SK-N-SH treated with all-trans-retinoic acid at 6 μM for 48 hours (cell line): ENCODE measurements at regions not wholly inside any gene's neighbourhood (a gene's known extent, or its start where the extent isn't known, plus 50 kb on each side); places are given as distances from the start of the nearest gene placed in this dataset.

ENCODE experiments used
- ATAC-seq: fragments of 200-7000 bp; cut with Tn5 transposase; 3 replicates; pipeline ENCODE4 v1.9.1; 2020; ENCODE audit warnings: mild to moderate bottlenecking, moderate library complexity
- ARNTL ChIP-seq: fragments of 450-650 bp; formaldehyde crosslinking; IDR thresholded peaks from 2 replicates; pipeline ENCODE4 v1.5.0; 2020; ENCODE audit warnings: low read depth, mild to moderate bottlenecking, moderate library complexity, borderline replicate concordance
- BACH2 ChIP-seq: fragments of 250-450 bp; sonication (Bioruptor Pico); IDR thresholded peaks from 2 replicates; pipeline ENCODE4 v1.9.0; 2021; ENCODE audit warnings: mild to moderate bottlenecking, borderline replicate concordance
- CSDC2 ChIP-seq: fragments of 250-450 bp; sonication (Bioruptor Pico); IDR thresholded peaks from 2 replicates; pipeline ENCODE4 v1.5.0; 2020; ENCODE audit warnings: mild to moderate bottlenecking, moderate library complexity
- GLIS3 ChIP-seq: fragments of 250-450 bp; sonication (Bioruptor Pico); IDR thresholded peaks from 2 replicates; pipeline ENCODE4 v1.5.0; 2020; ENCODE audit warnings: mild to moderate bottlenecking, moderate library complexity
- ISL1 ChIP-seq: fragments of 250-450 bp; sonication (Bioruptor Pico); IDR thresholded peaks from 2 replicates; pipeline ENCODE4 v2.1.2; 2022; ENCODE audit warnings: mild to moderate bottlenecking, moderate library complexity
- OSR1 ChIP-seq: fragments of 250-450 bp; sonication (Bioruptor Pico); IDR thresholded peaks from 2 replicates; pipeline ENCODE4 v1.8.0; 2022; ENCODE audit warnings: moderate library complexity, mild to moderate bottlenecking, inconsistent platforms
- PATZ1 ChIP-seq: fragments of 250-450 bp; sonication (Bioruptor Pico); IDR thresholded peaks from 2 replicates; pipeline ENCODE4 v1.8.0; 2020; ENCODE audit warnings: mild to moderate bottlenecking, moderate library complexity, borderline replicate concordance
- POU6F1 ChIP-seq: fragments of 250-450 bp; sonication (Bioruptor Pico); IDR thresholded peaks from 2 replicates; pipeline ENCODE4 v1.8.0; 2021; ENCODE audit warnings: low read depth, mild to moderate bottlenecking, moderate library complexity, borderline replicate concordance
- PPARA ChIP-seq: fragments of 250-450 bp; sonication (Bioruptor Pico); IDR thresholded peaks from 2 replicates; pipeline ENCODE4 v1.5.0; 2020; ENCODE audit warnings: mild to moderate bottlenecking, borderline replicate concordance
- RARB ChIP-seq: fragments of 250-450 bp; sonication (Bioruptor Pico); IDR thresholded peaks from 2 replicates; pipeline ENCODE4 v1.8.0; 2021; ENCODE audit warnings: mild to moderate bottlenecking, moderate library complexity
- SNAI2 ChIP-seq: fragments of 250-450 bp; sonication (Bioruptor Pico); IDR thresholded peaks from 2 replicates; pipeline ENCODE4 v1.5.0; 2020; ENCODE audit warnings: mild to moderate bottlenecking, moderate library complexity
- TCF4 ChIP-seq: fragments of 250-450 bp; sonication (Bioruptor Pico); IDR thresholded peaks from 2 replicates; pipeline ENCODE4 v1.8.0; 2021; ENCODE audit warnings: mild to moderate bottlenecking, moderate library complexity, borderline replicate concordance
- TOX ChIP-seq: fragments of 250-450 bp; sonication (Bioruptor Pico); IDR thresholded peaks from 2 replicates; pipeline ENCODE4 v1.8.0; 2021; ENCODE audit warnings: mild to moderate bottlenecking, moderate library complexity, borderline replicate concordance
- ZFP3 ChIP-seq: fragments of 250-450 bp; sonication (Bioruptor Pico); IDR thresholded peaks from 2 replicates; pipeline ENCODE4 v1.5.0; 2020; ENCODE audit warnings: mild to moderate bottlenecking, moderate library complexity
- ZFP30 ChIP-seq: fragments of 450-650 bp; formaldehyde crosslinking; IDR thresholded peaks from 2 replicates; pipeline ENCODE4 v1.5.0; 2022; ENCODE audit warnings: mild to moderate bottlenecking, moderate library complexity
- ZNF565 ChIP-seq: fragments of 450-650 bp; formaldehyde crosslinking; conservative IDR thresholded peaks from 2 replicates; pipeline ENCODE4 v1.5.0; 2020; ENCODE audit warnings: low read depth, mild to moderate bottlenecking, moderate library complexity
- ZNF70 ChIP-seq: fragments of 450-650 bp; formaldehyde crosslinking; IDR thresholded peaks from 2 replicates; pipeline ENCODE4 v1.5.0; 2020; ENCODE audit warnings: mild to moderate bottlenecking, moderate library complexity
- TF ChIP-seq, protein P1 (sequence below): fragments of 250-450 bp; sonication (Bioruptor Pico); IDR thresholded peaks from 2 replicates; pipeline ENCODE4 v1.5.1; 2020; ENCODE audit warnings: low read depth, mild to moderate bottlenecking, moderate library complexity
- TF ChIP-seq, protein P2 (sequence below): fragments of 250-450 bp; sonication (Bioruptor Pico); IDR thresholded peaks from 2 replicates; pipeline ENCODE4 v1.5.1; 2021; ENCODE audit warnings: mild to moderate bottlenecking, moderate library complexity

GRCh38 chr6:17001188-17001587, 100.7 kb upstream of the STMND1 start:
- TF ChIP-seq CSDC2 = no peak
- TF ChIP-seq ZNF565 = no peak
- no peak for TF ChIP-seq TOX (CRISPR knock-in tag)
- TF ChIP-seq POU6F1 (CRISPR knock-in tag) = no peak
- no peak for TF ChIP-seq PATZ1 (CRISPR knock-in tag)
- TF ChIP-seq ARNTL (CRISPR knock-in tag) = no peak
- TF ChIP-seq RARB (CRISPR knock-in tag) = no peak
- TF ChIP-seq SNAI2 = no peak
- no peak for TF ChIP-seq ZFP3 (CRISPR knock-in tag)
- TF ChIP-seq GLIS3 (CRISPR knock-in tag) = no peak
- no peak for TF ChIP-seq TCF4 (CRISPR knock-in tag)
- TF ChIP-seq ISL1 (CRISPR knock-in tag) = no peak
- TF ChIP-seq ZFP30 = no peak
- no peak for TF ChIP-seq OSR1 (CRISPR knock-in tag)
- TF ChIP-seq ZNF70 (CRISPR knock-in tag) = no peak
- ATAC-seq = no peak

- TF ChIP-seq PPARA (CRISPR knock-in tag) (no peak), TOX (CRISPR knock-in tag) (0 out of 2 replicates have a peak, but pooled peaks have one; percentile 64)
- peak; percentile 92 for ATAC-seq
Observed at GRCh38 chr6:16999491-17000436, 102.1 kb upstream of the STMND1 start.

DNA sequence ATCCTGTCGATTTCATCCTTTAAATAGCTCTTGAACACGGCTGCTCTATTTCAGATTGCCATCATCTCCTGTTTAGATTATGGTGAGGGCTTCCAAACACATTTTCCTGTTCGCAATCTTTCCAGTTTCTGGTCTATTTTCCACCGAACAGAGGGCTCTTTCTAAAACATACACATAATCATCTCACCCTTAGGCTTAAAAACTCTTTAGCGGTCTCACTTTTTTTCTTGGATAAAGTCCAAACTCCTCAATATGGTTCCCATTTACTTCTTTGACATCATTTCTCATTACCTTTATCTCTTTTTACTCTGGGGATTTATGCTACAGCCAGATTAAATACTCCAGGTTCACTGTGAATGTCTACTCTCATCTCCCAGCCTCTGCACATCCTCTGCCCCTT, 103.4 kb upstream of the STMND1 start:
- TF ChIP-seq ZNF70 (CRISPR knock-in tag) (no peak), RARB (CRISPR knock-in tag) (no peak), GLIS3 (CRISPR knock-in tag) (no peak), TCF4 (CRISPR knock-in tag) (no peak), ZFP3 (CRISPR knock-in tag) (no peak), OSR1 (CRISPR knock-in tag) (no peak), TOX (CRISPR knock-in tag) (no peak), CSDC2 (no peak), SNAI2 (no peak), ISL1 (CRISPR knock-in tag) (no peak), BACH2 (CRISPR knock-in tag) (no peak), ZNF565 (no peak), POU6F1 (CRISPR knock-in tag) (no peak)
- TF ChIP-seq, protein P1, sequence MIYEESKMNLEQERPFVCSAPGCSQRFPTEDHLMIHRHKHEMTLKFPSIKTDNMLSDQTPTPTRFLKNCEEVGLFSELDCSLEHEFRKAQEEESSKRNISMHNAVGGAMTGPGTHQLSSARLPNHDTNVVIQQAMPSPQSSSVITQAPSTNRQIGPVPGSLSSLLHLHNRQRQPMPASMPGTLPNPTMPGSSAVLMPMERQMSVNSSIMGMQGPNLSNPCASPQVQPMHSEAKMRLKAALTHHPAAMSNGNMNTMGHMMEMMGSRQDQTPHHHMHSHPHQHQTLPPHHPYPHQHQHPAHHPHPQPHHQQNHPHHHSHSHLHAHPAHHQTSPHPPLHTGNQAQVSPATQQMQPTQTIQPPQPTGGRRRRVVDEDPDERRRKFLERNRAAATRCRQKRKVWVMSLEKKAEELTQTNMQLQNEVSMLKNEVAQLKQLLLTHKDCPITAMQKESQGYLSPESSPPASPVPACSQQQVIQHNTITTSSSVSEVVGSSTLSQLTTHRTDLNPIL (CRISPR knock-in tag) = no peak
- TF ChIP-seq, protein P2, sequence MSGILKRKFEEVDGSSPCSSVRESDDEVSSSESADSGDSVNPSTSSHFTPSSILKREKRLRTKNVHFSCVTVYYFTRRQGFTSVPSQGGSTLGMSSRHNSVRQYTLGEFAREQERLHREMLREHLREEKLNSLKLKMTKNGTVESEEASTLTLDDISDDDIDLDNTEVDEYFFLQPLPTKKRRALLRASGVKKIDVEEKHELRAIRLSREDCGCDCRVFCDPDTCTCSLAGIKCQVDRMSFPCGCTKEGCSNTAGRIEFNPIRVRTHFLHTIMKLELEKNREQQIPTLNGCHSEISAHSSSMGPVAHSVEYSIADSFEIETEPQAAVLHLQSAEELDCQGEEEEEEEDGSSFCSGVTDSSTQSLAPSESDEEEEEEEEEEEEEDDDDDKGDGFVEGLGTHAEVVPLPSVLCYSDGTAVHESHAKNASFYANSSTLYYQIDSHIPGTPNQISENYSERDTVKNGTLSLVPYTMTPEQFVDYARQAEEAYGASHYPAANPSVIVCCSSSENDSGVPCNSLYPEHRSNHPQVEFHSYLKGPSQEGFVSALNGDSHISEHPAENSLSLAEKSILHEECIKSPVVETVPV = no peak
- TF ChIP-seq, all 23 proteins: peak for 0
- peak; percentile 42 for ATAC-seq
